ENCODE measurements at regions not wholly inside any gene's neighbourhood (a gene's known extent, or its start where the extent isn't known, plus 50 kb on each side); places are given as distances from the start of the nearest gene placed in this dataset.

DNA sequence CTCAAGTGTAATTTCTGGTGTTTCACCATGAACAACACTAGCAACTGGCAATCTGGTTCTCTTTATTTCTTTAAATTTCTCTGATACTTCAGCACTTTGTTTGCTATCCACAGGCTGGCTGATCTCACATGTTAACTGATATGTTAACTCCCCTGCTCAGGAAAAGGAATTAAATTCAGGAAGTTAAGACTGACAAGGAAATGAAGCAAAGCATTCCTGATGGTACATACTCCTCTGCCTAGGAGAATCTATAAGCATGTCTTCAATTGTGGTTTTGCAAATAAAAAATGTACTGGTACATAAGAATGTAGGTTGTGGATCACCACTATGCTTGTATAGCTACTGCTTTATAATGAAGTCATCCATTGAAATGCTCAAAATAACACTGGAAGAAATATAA is 1119.2 kb upstream of the INTU start:
- TF ChIP-seq, protein P1, sequence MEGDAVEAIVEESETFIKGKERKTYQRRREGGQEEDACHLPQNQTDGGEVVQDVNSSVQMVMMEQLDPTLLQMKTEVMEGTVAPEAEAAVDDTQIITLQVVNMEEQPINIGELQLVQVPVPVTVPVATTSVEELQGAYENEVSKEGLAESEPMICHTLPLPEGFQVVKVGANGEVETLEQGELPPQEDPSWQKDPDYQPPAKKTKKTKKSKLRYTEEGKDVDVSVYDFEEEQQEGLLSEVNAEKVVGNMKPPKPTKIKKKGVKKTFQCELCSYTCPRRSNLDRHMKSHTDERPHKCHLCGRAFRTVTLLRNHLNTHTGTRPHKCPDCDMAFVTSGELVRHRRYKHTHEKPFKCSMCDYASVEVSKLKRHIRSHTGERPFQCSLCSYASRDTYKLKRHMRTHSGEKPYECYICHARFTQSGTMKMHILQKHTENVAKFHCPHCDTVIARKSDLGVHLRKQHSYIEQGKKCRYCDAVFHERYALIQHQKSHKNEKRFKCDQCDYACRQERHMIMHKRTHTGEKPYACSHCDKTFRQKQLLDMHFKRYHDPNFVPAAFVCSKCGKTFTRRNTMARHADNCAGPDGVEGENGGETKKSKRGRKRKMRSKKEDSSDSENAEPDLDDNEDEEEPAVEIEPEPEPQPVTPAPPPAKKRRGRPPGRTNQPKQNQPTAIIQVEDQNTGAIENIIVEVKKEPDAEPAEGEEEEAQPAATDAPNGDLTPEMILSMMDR (IDR thresholded peaks at IDR 0.05), result no peak
- TF ChIP-seq POLR2AphosphoS5 (IDR thresholded peaks at IDR 0.05), result no peak

Measured in suprapubic skin (tissue), 3 donors.